ENCODE measurements at regions not wholly inside any gene's neighbourhood (a gene's known extent, or its start where the extent isn't known, plus 50 kb on each side); places are given as distances from the start of the nearest gene placed in this dataset.

DNA sequence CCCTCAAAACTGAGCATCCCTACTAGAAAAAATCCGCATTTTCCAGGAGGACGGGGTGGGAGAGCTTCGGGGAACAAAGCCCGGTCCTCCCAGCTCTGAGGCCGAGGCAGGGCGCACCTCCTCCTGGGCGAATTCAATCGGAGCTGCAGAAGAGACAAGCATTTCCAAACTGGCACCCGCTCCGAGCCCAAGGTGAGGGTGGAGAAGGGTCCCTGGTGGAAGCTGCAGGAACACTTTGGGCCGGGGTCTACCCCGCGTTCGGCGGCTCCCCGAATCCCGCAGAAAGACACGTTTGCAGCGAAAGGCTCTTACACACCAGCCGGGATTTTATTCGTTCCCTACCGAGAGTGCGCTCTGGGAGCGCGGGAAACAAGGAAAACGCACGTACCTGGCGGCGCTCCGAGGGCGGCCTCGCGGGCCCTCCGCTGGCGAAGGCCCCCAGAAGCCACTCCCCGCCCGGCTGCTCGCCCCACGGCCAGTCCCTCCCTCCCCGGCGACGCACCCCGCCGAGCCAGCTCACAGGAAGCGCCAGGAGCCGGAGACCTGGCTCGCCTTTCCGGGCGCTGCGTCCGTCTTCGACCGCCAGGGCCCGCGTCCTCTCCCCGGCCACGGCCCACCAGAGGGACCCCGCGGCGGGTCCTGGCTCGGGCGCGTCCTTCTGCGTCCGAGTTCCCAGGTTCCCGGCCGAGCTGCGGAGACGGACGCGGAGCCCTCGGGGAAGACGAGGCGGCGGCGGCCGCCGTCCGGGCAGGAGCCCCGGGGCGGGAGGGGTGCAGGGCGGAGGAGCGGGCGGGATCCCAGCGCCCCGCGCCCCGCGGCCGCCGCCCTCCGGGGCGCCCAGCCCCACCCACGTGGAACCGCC is 49.8 kb upstream of the BAHCC1 start:
- Mint-ChIP-seq H3K4me3 (peak overlapping the region; percentile 93), H3K9me3 (no peaks in the 10 kb centered on the region), H3K36me3 (ENCODE audit: low read depth) (peaks cover 16% of the 10 kb centered on the region), H3K4me1 (peaks cover 39% of the 10 kb centered on the region), H3K27ac (ENCODE audit: unreplicated experiment) (peak overlapping the region; percentile 98), H3K27me3 (ENCODE audit: low read depth) (peaks cover 19% of the 10 kb centered on the region)
- TF ChIP-seq, protein P1, sequence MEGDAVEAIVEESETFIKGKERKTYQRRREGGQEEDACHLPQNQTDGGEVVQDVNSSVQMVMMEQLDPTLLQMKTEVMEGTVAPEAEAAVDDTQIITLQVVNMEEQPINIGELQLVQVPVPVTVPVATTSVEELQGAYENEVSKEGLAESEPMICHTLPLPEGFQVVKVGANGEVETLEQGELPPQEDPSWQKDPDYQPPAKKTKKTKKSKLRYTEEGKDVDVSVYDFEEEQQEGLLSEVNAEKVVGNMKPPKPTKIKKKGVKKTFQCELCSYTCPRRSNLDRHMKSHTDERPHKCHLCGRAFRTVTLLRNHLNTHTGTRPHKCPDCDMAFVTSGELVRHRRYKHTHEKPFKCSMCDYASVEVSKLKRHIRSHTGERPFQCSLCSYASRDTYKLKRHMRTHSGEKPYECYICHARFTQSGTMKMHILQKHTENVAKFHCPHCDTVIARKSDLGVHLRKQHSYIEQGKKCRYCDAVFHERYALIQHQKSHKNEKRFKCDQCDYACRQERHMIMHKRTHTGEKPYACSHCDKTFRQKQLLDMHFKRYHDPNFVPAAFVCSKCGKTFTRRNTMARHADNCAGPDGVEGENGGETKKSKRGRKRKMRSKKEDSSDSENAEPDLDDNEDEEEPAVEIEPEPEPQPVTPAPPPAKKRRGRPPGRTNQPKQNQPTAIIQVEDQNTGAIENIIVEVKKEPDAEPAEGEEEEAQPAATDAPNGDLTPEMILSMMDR (conservative IDR thresholded peaks at IDR 0.05), result peak; percentile 49
- DNase-seq (ENCODE audit: low read depth, low spot score), result peak; percentile 66

All from neural crest cell (in vitro differentiated cells).